AG10803 (cell line): ENCODE measurements at regions not wholly inside any gene's neighbourhood (a gene's known extent, or its start where the extent isn't known, plus 50 kb on each side); places are given as distances from the start of the nearest gene placed in this dataset.
"Not testable (repeated sequence)": the region's sequence is repeated elsewhere in the genome, so short reads cannot be mapped to it uniquely, and the experiment has no call there.

Experiments used
- DNase-seq: peaks from one replicate; pipeline ENCODE4 v3.0.0; 2010; ENCODE audit warnings: low read depth
- H3K4me3 ChIP-seq: 2 replicates; pipeline ENCODE4 v1.5.1; 2011; ENCODE audit warnings: mild to moderate bottlenecking, low read length, control low read depth
- CTCF ChIP-seq: conservative IDR thresholded peaks from 2 replicates; pipeline ENCODE4 v1.5.1; 2011; ENCODE audit warnings: mild to moderate bottlenecking, low read length, control low read depth, inconsistent platforms

- no peak for DNase-seq
- no peak for TF ChIP-seq CTCF
- H3K4me3 ChIP-seq = no peak overlapping the region
These were observed 480.2 kb upstream of the CCDC196 start for GRCh38 chr14:66005900-66006434.

GRCh38 chr14:66008631-66009030 is 477.5 kb upstream of the CCDC196 start:
- no peak overlapping the region for H3K4me3 ChIP-seq
- DNase-seq = no peak
- no peak for TF ChIP-seq CTCF

GRCh38 chr14:66009089-66009488 is 477.1 kb upstream of the CCDC196 start:
- peak; percentile 81 for DNase-seq
- no peak overlapping the region for H3K4me3 ChIP-seq
- no peak for TF ChIP-seq CTCF

- H3K4me3 ChIP-seq = no peak overlapping the region
- no peak for DNase-seq
- no peak for TF ChIP-seq CTCF
These were observed 475.5 kb upstream of the CCDC196 start for GRCh38 chr14:66010695-66011094.

- TF ChIP-seq CTCF = no peak
- DNase-seq = no peak
- no peak overlapping the region for H3K4me3 ChIP-seq
These were observed 474.3 kb upstream of the CCDC196 start for GRCh38 chr14:66011855-66012254.

GRCh38 chr14:66013607-66014006 is 472.6 kb upstream of the CCDC196 start:
- H3K4me3 ChIP-seq = not testable (repeated sequence)

GRCh38 chr14:66015071-66015780 is 470.9 kb upstream of the CCDC196 start:
- no peak for TF ChIP-seq CTCF
- no peak for DNase-seq
- no peak overlapping the region for H3K4me3 ChIP-seq

More at GRCh38 chr14:66013607-66014006, 472.6 kb upstream of the CCDC196 start:
- not testable (repeated sequence) for DNase-seq
